Activated CD8-positive, alpha-beta memory T cell treated with anti-CD3 and anti-CD28 coated beads, Interleukin-2, amount 10 ng/mL, durations not matched to agents 7 days and 5 days (primary cell): ENCODE measurements at regions not wholly inside any gene's neighbourhood (a gene's known extent, or its start where the extent isn't known, plus 50 kb on each side); places are given as distances from the start of the nearest gene placed in this dataset.
"Not testable (repeated sequence)": the region's sequence is repeated elsewhere in the genome, so short reads cannot be mapped to it uniquely, and the experiment has no call there.

Experiments
- ATAC-seq: fragments of 150-1000 bp; cut with Tn5 transposase; one replicate; pipeline ENCODE4 v1.10.0; 2021; ENCODE audit warnings: moderate library complexity
- CTCF ChIA-PET: fragments of 350-600 bp; sonication (Branson Sonifier 250); formaldehyde crosslinking; loops from one replicate; lab custom pipeline; 2021; ENCODE audit warnings: antibody characterized with exemption; lab: Charles Lee
- DNase-seq: peaks from one replicate; pipeline ENCODE4 v3.0.0-alpha.2; 2020
- H3K27ac Mint-ChIP-seq: one replicate; pipeline ENCODE4 v1.8.0; 2021; ENCODE audit warnings: mild to moderate bottlenecking, mixed read lengths
- H3K27me3 Mint-ChIP-seq: one replicate; pipeline ENCODE4 v1.8.0; 2021; ENCODE audit warnings: mixed read lengths
- H3K36me3 Mint-ChIP-seq: one replicate; pipeline ENCODE4 v1.8.0; 2021; ENCODE audit warnings: mild to moderate bottlenecking, mixed read lengths
- H3K4me1 Mint-ChIP-seq: one replicate; pipeline ENCODE4 v1.8.0; 2021; ENCODE audit warnings: mixed read lengths
- H3K4me3 Mint-ChIP-seq: one replicate; pipeline ENCODE4 v1.8.0; 2021; ENCODE audit warnings: mild to moderate bottlenecking, moderate library complexity, mixed read lengths
- H3K9me3 Mint-ChIP-seq: one replicate; pipeline ENCODE4 v1.8.0; 2022; ENCODE audit warnings: low read depth, mixed read lengths

DNA sequence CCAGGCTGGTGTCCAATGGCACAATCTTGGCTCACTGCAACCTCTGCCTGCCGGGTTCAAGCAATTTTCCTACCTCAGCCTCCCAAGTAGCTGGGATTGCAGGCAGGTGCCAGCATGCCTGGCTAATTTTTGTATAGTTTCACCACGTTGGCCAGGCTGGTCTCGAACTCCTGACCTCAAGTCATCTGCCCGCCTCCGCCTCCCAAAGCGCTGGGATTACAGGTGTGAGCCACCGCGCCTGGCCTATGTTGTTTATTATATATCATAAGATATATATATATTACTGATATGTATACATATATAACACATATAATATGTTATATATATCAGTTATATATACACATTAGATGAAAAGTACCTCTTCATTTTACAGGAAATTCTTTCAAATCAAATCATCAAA lies 914.7 kb downstream of the FOXD4L5 start:
- CTCF ChIA-PET = not testable (repeated sequence)

DNA sequence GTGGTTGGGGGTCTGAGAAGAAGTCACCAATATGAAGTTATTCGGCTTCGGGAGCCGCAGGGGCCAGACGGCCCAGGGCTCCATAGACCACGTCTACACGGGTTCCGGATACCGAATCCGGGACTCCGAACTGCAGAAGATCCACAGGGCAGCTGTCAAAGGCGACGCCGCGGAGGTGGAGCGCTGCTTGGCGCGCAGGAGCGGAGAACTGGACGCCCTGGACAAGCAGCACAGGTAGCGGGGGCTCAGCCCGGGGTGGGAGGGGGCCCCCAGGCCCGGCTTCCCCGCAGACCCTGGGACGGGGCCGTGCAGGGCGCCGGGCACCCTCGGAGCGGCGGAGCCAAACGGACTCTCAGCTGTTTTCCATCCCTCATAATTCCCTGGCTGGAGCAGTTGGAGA lies 915.4 kb downstream of the FOXD4L5 start:
- H3K27ac Mint-ChIP-seq, ATAC-seq, H3K36me3 Mint-ChIP-seq, H3K9me3 Mint-ChIP-seq, H3K4me1 Mint-ChIP-seq, CTCF ChIA-PET, DNase-seq, H3K4me3 Mint-ChIP-seq, H3K27me3 Mint-ChIP-seq: not testable (repeated sequence)

More for the DNA sequence above, 914.7 kb downstream of the FOXD4L5 start:
- not testable (repeated sequence) for H3K27me3 Mint-ChIP-seq, H3K4me3 Mint-ChIP-seq, H3K27ac Mint-ChIP-seq, H3K36me3 Mint-ChIP-seq, H3K4me1 Mint-ChIP-seq, DNase-seq, ATAC-seq, H3K9me3 Mint-ChIP-seq

DNA sequence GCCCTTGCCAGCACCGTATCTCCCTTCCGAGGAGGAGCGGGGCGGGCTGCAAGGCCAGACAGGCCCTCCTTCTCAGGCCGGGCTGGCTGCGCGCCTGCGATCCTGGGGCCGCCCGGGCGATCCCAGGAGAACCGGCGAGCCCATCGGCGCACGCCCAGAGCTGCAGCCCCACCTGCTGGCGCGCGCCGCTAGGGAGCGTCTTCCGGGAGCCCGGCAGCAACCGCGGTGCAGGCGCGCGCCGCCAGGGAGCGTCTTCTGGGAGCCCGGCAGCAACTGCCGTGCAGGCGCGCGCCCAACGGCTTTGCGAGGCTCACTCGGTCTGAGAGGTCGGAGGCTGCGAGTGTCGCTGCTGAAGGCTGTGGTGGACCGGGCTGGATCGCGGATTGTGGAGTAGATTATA lies 915.9 kb downstream of the FOXD4L5 start:
- H3K4me3 Mint-ChIP-seq, H3K27me3 Mint-ChIP-seq, H3K27ac Mint-ChIP-seq, CTCF ChIA-PET, H3K9me3 Mint-ChIP-seq, H3K36me3 Mint-ChIP-seq, H3K4me1 Mint-ChIP-seq: not testable (repeated sequence)
- ATAC-seq (peak; percentile 100), DNase-seq (peak; percentile 68)

DNA sequence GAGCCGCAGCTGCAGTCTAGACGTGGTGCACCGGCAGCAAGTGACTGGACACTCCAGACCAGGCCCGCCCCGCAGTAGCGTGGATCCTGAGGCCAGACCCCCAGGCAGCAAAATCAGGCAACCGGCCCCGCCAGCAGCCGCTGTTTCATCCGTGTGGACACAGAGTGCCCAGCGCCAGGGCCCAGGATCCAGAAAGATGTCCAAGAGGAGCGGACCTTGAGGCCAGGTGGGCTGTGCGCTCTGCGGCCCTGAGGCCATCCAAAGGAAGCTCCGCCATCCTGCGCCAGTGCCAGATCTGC lies 916.4 kb downstream of the FOXD4L5 start:
- H3K9me3 Mint-ChIP-seq, H3K4me3 Mint-ChIP-seq: not testable (repeated sequence)

DNA sequence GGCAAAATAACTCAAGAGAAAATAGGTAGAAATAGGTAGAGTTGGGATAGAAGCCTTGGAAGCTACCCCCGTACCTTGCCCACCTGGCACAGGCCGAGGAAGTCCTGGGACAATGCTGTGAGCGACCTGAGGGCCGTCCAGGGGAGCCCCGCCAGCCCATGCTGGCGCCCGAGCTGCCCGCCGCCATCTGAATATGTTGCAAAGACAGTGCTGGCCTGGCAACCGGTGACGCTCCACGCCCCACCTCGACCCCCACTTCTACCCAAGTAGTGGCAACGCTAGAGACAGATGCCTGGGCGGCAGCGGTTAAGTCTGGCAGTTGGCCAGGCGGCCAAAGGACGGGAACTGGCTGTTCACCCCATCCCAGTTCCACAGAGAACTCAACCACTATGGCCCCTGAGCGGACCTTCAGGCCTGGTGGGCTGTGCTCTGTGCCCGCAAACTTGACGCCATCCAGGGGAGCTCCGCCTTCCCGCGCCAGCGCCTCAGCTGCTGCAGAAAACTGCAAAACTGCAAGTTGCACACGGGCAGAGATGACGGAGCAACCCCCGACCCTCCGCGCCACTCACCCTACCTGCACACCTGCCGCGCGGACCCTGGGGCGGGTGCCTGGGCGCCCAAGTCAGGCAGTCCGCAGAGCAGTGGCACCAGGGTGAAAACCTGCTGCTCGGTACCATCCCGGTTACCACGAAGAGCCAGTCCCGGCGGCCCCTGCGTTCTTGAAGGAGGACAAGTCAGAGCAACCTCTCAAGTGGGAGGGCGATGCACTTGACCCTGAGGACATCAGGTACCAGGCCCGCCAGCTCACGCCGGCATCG lies 917.0 kb downstream of the FOXD4L5 start:
- H3K36me3 Mint-ChIP-seq, CTCF ChIA-PET, H3K4me1 Mint-ChIP-seq, H3K4me3 Mint-ChIP-seq, DNase-seq, H3K27me3 Mint-ChIP-seq, ATAC-seq, H3K9me3 Mint-ChIP-seq, H3K27ac Mint-ChIP-seq: not testable (repeated sequence)

More for the DNA sequence above, 916.4 kb downstream of the FOXD4L5 start:
- H3K27me3 Mint-ChIP-seq, H3K4me1 Mint-ChIP-seq, H3K27ac Mint-ChIP-seq, ATAC-seq, H3K36me3 Mint-ChIP-seq, CTCF ChIA-PET, DNase-seq: not testable (repeated sequence)
